HG03095 (cell line): ENCODE measurements at regions not wholly inside any gene's neighbourhood (a gene's known extent, or its start where the extent isn't known, plus 50 kb on each side); places are given as distances from the start of the nearest gene placed in this dataset.

ENCODE experiments used
- ATAC-seq: cut with Tn5 transposase; IDR thresholded peaks from one replicate; pipeline ENCODE4 v1.9.1; 2021; ENCODE audit warnings: moderate library complexity; ENCODE audit not compliant: unreplicated experiment

DNA sequence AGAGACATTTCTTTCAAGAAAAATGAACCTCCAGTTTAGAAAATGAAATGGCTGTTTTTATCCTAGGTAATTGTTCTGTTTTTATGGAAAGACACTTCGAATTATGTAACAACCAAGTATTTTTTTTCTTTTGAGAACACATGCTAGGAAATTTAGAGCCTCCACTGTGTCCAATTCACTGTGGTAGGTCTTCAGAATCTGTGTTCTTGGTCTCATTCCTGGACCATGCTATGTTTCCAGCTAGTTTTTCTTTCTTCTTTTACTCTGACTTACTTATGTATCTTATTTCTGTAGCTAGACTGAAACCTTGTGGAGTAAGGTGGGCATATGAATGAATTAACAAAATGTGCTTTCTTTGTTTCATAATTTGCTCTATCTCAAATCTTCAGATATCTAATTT, 391.7 kb upstream of the KLHL29 start:
- ATAC-seq, result no peak

DNA sequence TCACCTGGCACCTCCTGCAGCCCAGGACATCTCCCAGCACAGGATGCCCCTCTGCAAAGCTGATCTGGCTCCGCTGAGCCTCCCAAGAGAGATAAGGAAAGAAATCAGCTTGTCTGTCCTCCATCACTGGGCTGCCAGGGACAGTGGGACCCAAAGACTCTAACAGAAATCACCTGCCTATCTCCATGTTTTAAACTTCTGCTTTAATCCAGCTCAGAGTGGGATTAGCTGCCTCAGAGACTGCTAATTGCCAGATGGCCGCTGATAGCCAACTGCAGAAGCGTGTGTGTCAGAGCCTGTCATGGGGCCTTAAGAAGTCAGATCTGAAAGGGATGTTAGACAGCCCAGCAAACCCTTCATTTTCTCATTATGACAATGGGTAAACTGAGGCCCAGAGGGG, 389.4 kb upstream of the KLHL29 start:
- ATAC-seq, result no peak

GRCh38 chr2:22996911-22997310, 388.1 kb upstream of the KLHL29 start:
- no peak for ATAC-seq

GRCh38 chr2:22998359-22998758, 386.6 kb upstream of the KLHL29 start:
- ATAC-seq, result no peak

DNA sequence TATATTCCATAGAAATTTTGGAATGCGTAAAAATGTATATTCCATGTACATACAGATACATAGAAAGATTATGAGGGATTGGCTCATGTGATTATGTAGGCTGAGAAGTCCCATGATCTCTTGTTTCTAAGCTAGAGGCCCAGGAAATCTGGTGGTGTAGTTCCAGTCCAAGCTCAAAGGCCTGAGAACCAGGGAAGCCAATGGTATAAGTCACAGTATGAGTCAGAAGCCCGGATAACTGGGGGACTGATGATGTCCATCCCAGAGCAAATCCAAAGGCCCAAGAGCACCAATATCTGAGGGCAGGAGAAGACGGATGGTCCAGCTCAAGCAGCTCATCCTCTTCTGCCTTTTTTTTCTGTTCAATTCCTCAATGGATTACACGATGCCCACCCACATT, 385.0 kb upstream of the KLHL29 start:
- ATAC-seq, result no peak

GRCh38 chr2:23002234-23002633, 382.7 kb upstream of the KLHL29 start:
- no peak for ATAC-seq

DNA sequence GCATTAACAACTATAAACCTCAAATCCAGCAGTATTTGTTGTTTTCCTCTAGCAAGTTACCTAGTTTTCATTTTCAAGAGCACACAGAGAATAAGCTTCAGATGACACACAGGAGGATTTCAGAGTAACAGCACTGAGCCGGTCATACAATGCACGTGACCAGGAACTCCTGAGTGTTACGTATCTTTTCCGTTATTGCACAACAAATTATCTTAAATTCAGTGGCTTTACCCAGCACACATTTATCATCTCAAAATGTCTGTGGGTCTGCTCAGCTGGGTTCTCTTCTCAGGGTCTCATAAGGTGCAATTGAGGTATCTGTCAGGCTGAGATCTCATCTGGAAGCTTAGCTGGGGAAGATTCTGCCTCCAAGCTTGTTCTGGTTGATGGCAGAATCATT, 379.5 kb upstream of the KLHL29 start:
- ATAC-seq, result no peak

- no peak for ATAC-seq
Measured at GRCh38 chr2:23007631-23008235, 377.2 kb upstream of the KLHL29 start.

GRCh38 chr2:23008440-23008839, 376.5 kb upstream of the KLHL29 start:
- no peak for ATAC-seq

- ATAC-seq, result no peak
Measured at GRCh38 chr2:23008951-23009350, 376.0 kb upstream of the KLHL29 start.

DNA sequence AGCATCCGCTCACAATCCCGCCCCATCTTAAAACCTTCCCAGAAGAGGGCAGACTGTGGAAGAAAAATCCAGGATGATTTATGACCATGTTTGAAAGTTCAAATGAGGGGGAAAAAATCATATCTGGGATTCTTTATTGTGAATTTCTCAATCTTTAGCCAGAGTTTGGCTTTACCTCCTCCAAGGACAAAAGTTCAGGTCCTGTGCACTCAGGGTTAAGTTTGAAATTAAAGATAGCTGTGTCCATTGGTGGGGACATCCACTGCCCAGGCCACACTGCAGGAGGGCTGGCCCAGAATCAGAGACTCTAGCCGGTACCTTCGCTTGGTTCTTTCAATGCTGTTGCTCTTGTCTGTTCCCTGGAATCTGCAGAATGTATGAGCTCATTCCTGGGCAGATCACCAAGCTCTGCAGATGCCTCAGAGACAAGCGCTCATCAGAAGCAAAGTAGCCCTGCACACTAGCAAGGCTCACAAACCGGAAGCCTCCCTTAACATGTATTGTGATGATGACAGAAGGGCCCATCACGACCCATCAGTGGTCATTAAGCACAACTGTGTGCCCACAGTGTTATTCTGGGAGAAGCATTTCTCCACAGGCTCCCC, 375.3 kb upstream of the KLHL29 start:
- ATAC-seq, result no peak

DNA sequence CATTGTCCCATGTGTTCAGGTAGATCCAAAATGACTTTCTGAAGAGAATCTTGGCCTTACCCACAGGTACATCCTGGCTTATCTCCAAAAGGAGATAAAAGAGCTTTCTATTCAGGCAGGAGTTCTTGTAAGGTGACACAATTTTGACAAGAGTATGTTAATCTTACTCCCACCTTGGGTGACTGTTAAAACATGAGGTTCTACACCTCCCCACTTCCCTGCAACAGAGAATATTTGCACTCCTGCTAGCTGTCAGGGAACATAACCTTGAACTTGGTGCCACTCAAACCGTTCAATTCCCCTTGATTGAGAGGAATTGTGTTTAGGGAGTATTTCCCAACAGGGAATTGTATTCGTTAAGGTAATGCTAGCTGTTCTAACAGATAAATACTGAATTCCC, 372.5 kb upstream of the KLHL29 start:
- no peak for ATAC-seq

DNA sequence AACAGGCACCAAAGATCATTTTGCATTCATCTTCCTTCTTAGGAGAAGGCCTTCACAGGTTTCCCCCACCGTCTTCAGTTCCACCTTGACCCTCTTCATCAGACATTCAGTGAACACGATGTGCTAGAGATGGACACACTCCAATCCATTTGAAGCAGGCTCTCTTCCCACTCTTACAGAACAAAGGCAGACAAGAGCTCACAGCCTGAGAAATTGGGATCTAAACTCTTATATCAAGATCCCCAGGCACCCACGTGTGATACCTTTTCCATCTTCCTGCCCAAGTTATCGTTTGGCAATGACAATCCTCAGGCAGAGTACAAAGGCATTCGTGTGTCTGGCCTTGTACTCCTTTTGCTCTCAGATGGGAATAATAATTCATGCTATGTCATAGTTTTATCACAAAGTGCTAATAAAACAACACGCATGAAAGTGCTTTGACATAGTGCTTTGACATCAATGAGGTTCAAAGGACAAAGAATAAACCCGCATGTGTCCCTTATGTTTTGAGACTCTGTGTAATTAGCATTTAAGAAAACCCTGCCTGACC, 369.3 kb upstream of the KLHL29 start:
- ATAC-seq, result no peak

- no peak for ATAC-seq
Measured at GRCh38 chr2:23019476-23019875, 365.5 kb upstream of the KLHL29 start.

- no peak for ATAC-seq
Measured at GRCh38 chr2:23020659-23021058, 364.3 kb upstream of the KLHL29 start.

GRCh38 chr2:23021311-23022120, 363.5 kb upstream of the KLHL29 start:
- no peak for ATAC-seq

DNA sequence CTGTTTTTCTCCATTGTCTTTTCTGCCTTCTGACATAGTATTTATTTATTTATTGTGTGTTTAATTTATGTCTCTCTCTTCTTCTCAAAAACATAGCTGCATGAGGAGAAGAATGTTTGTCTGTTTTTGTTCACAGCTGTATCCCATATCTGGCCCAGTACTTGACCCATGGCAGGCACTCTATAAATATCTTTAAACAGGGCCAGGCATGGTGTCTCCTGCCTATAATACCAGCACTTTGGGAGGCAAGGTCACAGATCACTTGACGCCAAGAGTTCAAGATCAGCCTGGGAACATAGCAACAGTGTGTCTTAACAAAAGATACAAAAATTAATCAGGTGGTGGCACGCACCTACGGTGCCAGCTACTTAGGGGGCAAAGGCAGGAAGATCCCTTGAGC, 361.3 kb upstream of the KLHL29 start:
- no peak for ATAC-seq

GRCh38 chr2:23026671-23027070, 358.3 kb upstream of the KLHL29 start:
- ATAC-seq, result no peak

- no peak for ATAC-seq
Measured at GRCh38 chr2:23027396-23027795, 357.6 kb upstream of the KLHL29 start.

- ATAC-seq, result no peak
Measured at GRCh38 chr2:23028106-23028505, 356.9 kb upstream of the KLHL29 start.

- ATAC-seq, result no peak
Measured at GRCh38 chr2:23029111-23029510, 355.9 kb upstream of the KLHL29 start.

GRCh38 chr2:23029951-23030350, 355.0 kb upstream of the KLHL29 start:
- no peak for ATAC-seq
